Body of pancreas (tissue), 4 donors: ENCODE measurements at regions not wholly inside any gene's neighbourhood (a gene's known extent, or its start where the extent isn't known, plus 50 kb on each side); places are given as distances from the start of the nearest gene placed in this dataset.
A peak's percentile ranks its signal among the peaks of the same experiment; 100 is the strongest.

Experiments
- ATAC-seq: fragments of 150-250 bp; one replicate; pipeline ENCODE4 v1.9.1; 2016
- DNase-seq, 4 donors: peaks; one replicate each; pipeline ENCODE4 v3.0.0-alpha.2; 2019
- H3K27ac ChIP-seq, 4 donors: fragments of 200-600 bp; sonication (generic); 1 replicate in 3 of 4; 2 replicates in 1 of 4; pipeline versions ENCODE4 v1.5.1 to v1.6.1; 2016 to 2019; ENCODE audit warnings: mild to moderate bottlenecking in 1 of 4, mixed read lengths in 1 of 4, moderate library complexity in 1 of 4
- H3K27me3 ChIP-seq, 2 donors: fragments of 200-600 bp; sonication (generic); one replicate each; pipeline ENCODE4 v1.6.0; 2016; ENCODE audit warnings: mild to moderate bottlenecking in 1 of 2
- H3K36me3 ChIP-seq, 2 donors: fragments of 200-600 bp; sonication (generic); replicated peaks in 1 of 2; 2 replicates each; pipeline ENCODE4 v1.5.1; 2016; ENCODE audit warnings: low read depth in 2 of 2; ENCODE audit not compliant: insufficient read depth in 1 of 2
- H3K4me1 ChIP-seq: fragments of 200-600 bp; sonication (generic); one replicate; pipeline ENCODE4 v1.6.0; 2016
- H3K4me3 ChIP-seq, 2 donors: fragments of 200-600 bp; sonication (generic); 1 replicate in 1 of 2; 2 replicates in 1 of 2; pipeline ENCODE4 v1.5.1; 2016 to 2019
- H3K9me3 ChIP-seq, 3 donors: fragments of 200-600 bp; sonication (generic); 1 replicate in 2 of 3; 2 replicates in 1 of 3; pipeline ENCODE4 v1.5.1; 2016
- POLR2A ChIP-seq, 3 donors: fragments of 450-650 bp; IDR thresholded peaks; one replicate each; pipeline ENCODE4 v1.6.1; 2016; ENCODE audit warnings: antibody characterized with exemption in 3 of 3, mild to moderate bottlenecking in 2 of 3
- WGBS, 2 donors: methylation state at CpG; one replicate each; pipeline ENCODE4 v1.1.5; 2017; 5-methylcytosine and 5-hydroxymethylcytosine counted together
- intact Hi-C: fragments of 100-400 bp; cut with DNase I; formaldehyde crosslinking; loops from one replicate; pipeline ENCODE4 v1.15.1; 2023
- TF ChIP-seq, protein P1 (sequence below), 7 experiments: fragments of 450-650 bp in 4 of 7; fragments of 200-600 bp in 3 of 7; sonication (generic) in 3 of 7; IDR thresholded peaks; one replicate each; pipeline ENCODE4 v1.5.1; 2016 to 2019; ENCODE audit warnings: antibody characterized with exemption in 7 of 7

- no peak for TF ChIP-seq POLR2A (IDR thresholded peaks at IDR 0.05)
- TF ChIP-seq, protein P1, sequence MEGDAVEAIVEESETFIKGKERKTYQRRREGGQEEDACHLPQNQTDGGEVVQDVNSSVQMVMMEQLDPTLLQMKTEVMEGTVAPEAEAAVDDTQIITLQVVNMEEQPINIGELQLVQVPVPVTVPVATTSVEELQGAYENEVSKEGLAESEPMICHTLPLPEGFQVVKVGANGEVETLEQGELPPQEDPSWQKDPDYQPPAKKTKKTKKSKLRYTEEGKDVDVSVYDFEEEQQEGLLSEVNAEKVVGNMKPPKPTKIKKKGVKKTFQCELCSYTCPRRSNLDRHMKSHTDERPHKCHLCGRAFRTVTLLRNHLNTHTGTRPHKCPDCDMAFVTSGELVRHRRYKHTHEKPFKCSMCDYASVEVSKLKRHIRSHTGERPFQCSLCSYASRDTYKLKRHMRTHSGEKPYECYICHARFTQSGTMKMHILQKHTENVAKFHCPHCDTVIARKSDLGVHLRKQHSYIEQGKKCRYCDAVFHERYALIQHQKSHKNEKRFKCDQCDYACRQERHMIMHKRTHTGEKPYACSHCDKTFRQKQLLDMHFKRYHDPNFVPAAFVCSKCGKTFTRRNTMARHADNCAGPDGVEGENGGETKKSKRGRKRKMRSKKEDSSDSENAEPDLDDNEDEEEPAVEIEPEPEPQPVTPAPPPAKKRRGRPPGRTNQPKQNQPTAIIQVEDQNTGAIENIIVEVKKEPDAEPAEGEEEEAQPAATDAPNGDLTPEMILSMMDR (IDR thresholded peaks at IDR 0.05), result no peak
- DNase-seq (no peak), ATAC-seq (no peak)
- Histone ChIP-seq H3K9me3 (no peaks in the 10 kb centered on the region), H3K4me1 (no peaks in the 10 kb centered on the region), H3K27ac (no peak overlapping the region), H3K36me3 (no peaks in the 10 kb centered on the region), H3K4me3 (no peak overlapping the region), H3K27me3 (no peaks in the 10 kb centered on the region)
- intact Hi-C loops, result no loop called here
- 30 to 44% methylated on average over 3 of the region's 3 CpGs for WGBS, 2 donors
Measured at GRCh38 chr1:103941086-103941485, 191.4 kb downstream of the AMY1C start.

DNA sequence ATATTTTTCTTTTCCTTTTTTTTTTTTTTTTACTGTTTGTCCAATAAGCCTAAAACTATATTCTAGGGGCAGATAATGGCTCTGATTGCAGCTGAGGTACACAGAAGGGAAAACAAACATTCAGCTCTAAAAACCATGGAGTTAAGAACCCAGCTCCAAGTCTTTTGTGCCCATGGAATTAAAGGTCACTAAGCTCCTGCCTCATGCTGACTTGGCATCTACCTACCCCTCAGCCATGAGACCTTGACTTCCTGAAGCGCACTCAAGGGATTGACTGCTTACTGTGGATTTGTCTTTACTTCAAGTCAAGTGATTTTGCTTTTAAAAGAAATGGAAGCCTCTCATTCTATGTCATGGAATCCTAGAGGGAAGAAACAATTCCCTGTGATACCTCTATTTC is 192.3 kb downstream of the AMY1C start:
- intact Hi-C loops, result no loop called here
- WGBS, 2 donors, result 41 to 47% methylated on average over 1 of the region's 1 CpG
- ATAC-seq (no peak), DNase-seq (no peak)
- Histone ChIP-seq H3K27me3 (no peaks in the 10 kb centered on the region), H3K4me3 (no peak overlapping the region), H3K4me1 (no peaks in the 10 kb centered on the region), H3K9me3 (no peaks in the 10 kb centered on the region), H3K36me3 (no peaks in the 10 kb centered on the region), H3K27ac (no peak overlapping the region)
- no peak for TF ChIP-seq POLR2A (IDR thresholded peaks at IDR 0.05)
- TF ChIP-seq, protein P1 (IDR thresholded peaks at IDR 0.05), result no peak

GRCh38 chr1:103945774-103946173 is 196.1 kb downstream of the AMY1C start:
- Histone ChIP-seq H3K27ac (no peak overlapping the region), H3K27me3 (no peaks in the 10 kb centered on the region), H3K4me3 (no peak overlapping the region), H3K4me1 (no peaks in the 10 kb centered on the region), H3K9me3 (no peaks in the 10 kb centered on the region), H3K36me3 (no peaks in the 10 kb centered on the region)
- intact Hi-C loops, result no loop called here
- DNase-seq, result no peak
- WGBS, 2 donors, result 34 to 45% methylated on average over 3 of the region's 3 CpGs
- TF ChIP-seq, protein P1 (IDR thresholded peaks at IDR 0.05), result no peak
- no peak for TF ChIP-seq POLR2A (IDR thresholded peaks at IDR 0.05)
- no peak for ATAC-seq

DNA sequence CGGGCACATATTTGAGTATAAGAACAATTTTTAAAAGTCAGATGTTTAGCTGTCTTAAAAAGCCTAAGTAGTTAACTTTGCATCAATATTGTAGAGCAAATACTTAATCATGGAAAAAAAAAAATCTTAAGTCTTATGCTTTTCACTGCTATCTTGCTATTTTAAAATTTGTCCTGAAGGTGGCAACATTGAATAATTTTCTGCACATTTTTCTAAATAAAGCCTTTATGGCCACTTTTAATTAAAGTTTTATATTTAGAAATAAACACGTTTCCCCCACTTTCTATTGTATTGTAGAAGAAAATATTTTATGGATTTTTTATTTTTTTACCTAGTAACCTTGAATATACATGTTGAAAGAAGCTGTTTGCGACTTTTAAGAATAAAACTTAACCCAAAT is 198.8 kb downstream of the AMY1C start:
- TF ChIP-seq, protein P1 (IDR thresholded peaks at IDR 0.05), result peak in 5 of 7 experiments; percentile 10 to 31 (median 25)
- no peak for TF ChIP-seq POLR2A (IDR thresholded peaks at IDR 0.05)
- Histone ChIP-seq H3K4me3 (no peak overlapping the region), H3K9me3 (no peaks in the 10 kb centered on the region), H3K4me1 (no peaks in the 10 kb centered on the region), H3K27ac (no peak overlapping the region), H3K27me3 (no peaks in the 10 kb centered on the region), H3K36me3 (no peaks in the 10 kb centered on the region)
- DNase-seq, result no peak
- intact Hi-C loops, result no loop called here
- WGBS, 2 donors, result 21 to 32% methylated on average over 3 of the region's 3 CpGs
- ATAC-seq, result no peak

DNA sequence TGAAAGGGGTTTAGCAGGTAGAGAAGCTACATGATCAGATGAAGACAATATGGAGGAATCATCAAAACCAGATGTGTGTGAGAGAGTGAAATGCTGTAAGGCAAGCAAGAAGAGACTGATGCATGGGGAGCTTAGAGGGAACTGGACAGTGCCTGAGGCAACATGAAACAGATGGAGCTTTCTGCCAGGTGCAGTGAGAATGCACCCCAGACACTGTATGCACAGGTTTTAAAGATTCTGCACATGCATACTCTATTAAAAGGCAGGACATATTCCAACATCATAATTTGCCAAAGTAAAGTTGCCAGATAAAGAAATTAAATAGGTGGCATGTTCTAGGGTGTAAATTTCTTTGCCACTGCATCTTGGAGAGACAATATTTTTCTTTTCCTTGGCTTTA is 200.1 kb downstream of the AMY1C start:
- TF ChIP-seq, protein P1 (IDR thresholded peaks at IDR 0.05), result no peak
- TF ChIP-seq POLR2A (IDR thresholded peaks at IDR 0.05), result no peak
- no peaks in the 10 kb centered on the region for H3K36me3 ChIP-seq
- ATAC-seq, result no peak
- no peaks in the 10 kb centered on the region for H3K9me3 ChIP-seq
- no peak for DNase-seq
- H3K27me3 ChIP-seq, result no peaks in the 10 kb centered on the region
- intact Hi-C loops, result no loop called here
- H3K4me3 ChIP-seq, result no peak overlapping the region
- no peak overlapping the region for H3K27ac ChIP-seq
- H3K4me1 ChIP-seq, result no peaks in the 10 kb centered on the region
